ENCODE measurements at regions not wholly inside any gene's neighbourhood (a gene's known extent, or its start where the extent isn't known, plus 50 kb on each side); places are given as distances from the start of the nearest gene placed in this dataset.

DNA sequence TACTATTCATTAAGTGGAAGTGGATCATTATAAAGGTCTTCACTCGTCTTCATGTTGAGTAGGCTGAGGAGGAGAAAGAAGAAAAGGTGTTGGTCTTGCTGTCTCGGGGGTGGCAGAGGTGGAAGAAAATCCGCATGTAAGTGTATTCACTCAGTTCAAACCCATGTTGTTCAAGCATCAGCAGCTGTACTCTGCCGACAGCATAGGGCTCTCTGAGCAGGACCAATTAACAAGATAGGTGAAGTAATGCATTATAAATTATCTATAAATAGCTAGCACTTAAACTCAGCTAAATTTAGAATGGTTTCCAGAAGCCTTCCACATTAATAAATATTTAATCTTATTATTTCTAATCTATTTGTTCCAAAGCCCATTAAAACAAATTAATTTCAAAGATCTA, 116.8 kb downstream of the RGS2 start (continued):
- TF ChIP-seq, protein P1, sequence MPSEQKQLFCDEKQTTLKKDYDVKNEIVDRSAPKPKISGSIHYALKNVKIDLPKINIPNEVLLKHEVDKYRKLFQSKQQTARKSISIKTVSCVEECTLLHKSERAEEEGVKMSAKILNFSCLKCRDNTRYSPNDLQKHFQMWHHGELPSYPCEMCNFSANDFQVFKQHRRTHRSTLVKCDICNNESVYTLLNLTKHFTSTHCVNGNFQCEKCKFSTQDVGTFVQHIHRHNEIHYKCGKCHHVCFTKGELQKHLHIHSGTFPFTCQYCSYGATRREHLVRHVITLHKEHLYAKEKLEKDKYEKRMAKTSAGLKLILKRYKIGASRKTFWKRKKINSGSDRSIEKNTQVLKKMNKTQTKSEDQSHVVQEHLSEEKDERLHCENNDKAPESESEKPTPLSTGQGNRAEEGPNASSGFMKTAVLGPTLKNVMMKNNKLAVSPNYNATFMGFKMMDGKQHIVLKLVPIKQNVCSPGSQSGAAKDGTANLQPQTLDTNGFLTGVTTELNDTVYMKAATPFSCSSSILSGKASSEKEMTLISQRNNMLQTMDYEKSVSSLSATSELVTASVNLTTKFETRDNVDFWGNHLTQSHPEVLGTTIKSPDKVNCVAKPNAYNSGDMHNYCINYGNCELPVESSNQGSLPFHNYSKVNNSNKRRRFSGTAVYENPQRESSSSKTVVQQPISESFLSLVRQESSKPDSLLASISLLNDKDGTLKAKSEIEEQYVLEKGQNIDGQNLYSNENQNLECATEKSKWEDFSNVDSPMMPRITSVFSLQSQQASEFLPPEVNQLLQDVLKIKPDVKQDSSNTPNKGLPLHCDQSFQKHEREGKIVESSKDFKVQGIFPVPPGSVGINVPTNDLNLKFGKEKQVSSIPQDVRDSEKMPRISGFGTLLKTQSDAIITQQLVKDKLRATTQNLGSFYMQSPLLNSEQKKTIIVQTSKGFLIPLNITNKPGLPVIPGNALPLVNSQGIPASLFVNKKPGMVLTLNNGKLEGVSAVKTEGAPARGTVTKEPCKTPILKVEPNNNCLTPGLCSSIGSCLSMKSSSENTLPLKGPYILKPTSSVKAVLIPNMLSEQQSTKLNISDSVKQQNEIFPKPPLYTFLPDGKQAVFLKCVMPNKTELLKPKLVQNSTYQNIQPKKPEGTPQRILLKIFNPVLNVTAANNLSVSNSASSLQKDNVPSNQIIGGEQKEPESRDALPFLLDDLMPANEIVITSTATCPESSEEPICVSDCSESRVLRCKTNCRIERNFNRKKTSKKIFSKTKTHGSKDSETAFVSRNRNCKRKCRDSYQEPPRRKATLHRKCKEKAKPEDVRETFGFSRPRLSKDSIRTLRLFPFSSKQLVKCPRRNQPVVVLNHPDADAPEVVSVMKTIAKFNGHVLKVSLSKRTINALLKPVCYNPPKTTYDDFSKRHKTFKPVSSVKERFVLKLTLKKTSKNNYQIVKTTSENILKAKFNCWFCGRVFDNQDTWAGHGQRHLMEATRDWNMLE (tag by site-specific recombination; conservative IDR thresholded peaks at IDR 0.05; ENCODE audit: low read depth) = no peak

DNA sequence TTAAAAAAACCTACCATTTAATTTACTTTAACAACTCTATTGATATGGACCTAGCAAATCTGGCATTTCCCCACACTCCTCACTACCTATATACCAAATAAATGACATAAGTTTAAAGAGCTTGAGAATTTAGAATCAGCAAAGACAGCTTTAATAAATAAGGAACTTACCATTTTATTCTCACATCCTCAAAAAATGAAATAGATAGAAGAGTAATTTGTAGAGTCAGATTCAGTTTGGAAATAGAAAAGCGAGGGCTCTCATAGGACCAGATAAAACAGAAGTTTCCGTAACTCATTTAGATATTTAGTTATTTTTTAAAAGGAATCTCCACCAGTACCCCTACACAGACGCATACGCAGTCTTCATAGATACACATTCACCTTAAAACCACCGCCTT, 117.9 kb downstream of the RGS2 start:
- CTCF ChIA-PET = interaction anchor here (0.7 kb wide), 1 partner anchor 307 kb away, joined by 4 read pairs; no protein-coding TSS in a partner anchor
- TF ChIP-seq ZNF785 (tag by site-specific recombination; IDR thresholded peaks at IDR 0.05) = no peak
- no peak for TF ChIP-seq ZNF707 (tag by site-specific recombination; IDR thresholded peaks at IDR 0.05)
- no peak for TF ChIP-seq SALL2 (tag by site-specific recombination; IDR thresholded peaks at IDR 0.05; ENCODE audit: borderline replicate concordance)
- TF ChIP-seq ZNF266 (tag by site-specific recombination; IDR thresholded peaks at IDR 0.05; ENCODE audit: low read depth) = no peak
- TF ChIP-seq, protein P2, sequence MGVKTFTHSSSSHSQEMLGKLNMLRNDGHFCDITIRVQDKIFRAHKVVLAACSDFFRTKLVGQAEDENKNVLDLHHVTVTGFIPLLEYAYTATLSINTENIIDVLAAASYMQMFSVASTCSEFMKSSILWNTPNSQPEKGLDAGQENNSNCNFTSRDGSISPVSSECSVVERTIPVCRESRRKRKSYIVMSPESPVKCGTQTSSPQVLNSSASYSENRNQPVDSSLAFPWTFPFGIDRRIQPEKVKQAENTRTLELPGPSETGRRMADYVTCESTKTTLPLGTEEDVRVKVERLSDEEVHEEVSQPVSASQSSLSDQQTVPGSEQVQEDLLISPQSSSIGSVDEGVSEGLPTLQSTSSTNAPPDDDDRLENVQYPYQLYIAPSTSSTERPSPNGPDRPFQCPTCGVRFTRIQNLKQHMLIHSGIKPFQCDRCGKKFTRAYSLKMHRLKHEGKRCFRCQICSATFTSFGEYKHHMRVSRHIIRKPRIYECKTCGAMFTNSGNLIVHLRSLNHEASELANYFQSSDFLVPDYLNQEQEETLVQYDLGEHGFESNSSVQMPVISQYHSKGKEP (tag by site-specific recombination; IDR thresholded peaks at IDR 0.05) = no peak
- no peak for TF ChIP-seq ZNF223 (tag by site-specific recombination; IDR thresholded peaks at IDR 0.05)
- TF ChIP-seq WT1 (tag by site-specific recombination; IDR thresholded peaks at IDR 0.05) = no peak
- TF ChIP-seq, protein P3, sequence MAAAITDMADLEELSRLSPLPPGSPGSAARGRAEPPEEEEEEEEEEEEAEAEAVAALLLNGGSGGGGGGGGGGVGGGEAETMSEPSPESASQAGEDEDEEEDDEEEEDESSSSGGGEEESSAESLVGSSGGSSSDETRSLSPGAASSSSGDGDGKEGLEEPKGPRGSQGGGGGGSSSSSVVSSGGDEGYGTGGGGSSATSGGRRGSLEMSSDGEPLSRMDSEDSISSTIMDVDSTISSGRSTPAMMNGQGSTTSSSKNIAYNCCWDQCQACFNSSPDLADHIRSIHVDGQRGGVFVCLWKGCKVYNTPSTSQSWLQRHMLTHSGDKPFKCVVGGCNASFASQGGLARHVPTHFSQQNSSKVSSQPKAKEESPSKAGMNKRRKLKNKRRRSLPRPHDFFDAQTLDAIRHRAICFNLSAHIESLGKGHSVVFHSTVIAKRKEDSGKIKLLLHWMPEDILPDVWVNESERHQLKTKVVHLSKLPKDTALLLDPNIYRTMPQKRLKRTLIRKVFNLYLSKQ (tag by site-specific recombination; IDR thresholded peaks at IDR 0.05; ENCODE audit: borderline replicate concordance) = no peak
- no peak for TF ChIP-seq ZNF510 (tag by site-specific recombination; IDR thresholded peaks at IDR 0.05; ENCODE audit: insufficient replicate concordance)
- TF ChIP-seq ZNF521 (tag by site-specific recombination; IDR thresholded peaks at IDR 0.05) = no peak
- TF ChIP-seq ZNF311 (tag by site-specific recombination; IDR thresholded peaks at IDR 0.05; ENCODE audit: borderline replicate concordance) = no peak
- POLR2A ChIA-PET = no interaction called here
- Histone ChIP-seq H3K9me3 (ENCODE audit: control insufficient read depth, insufficient read depth, low read depth, low read length) (no peaks in the 10 kb centered on the region), H3K36me3 (ENCODE audit: control insufficient read depth in 2 of 2, insufficient read depth in 1 of 2, low read length in 2 of 2) (no peaks in the 10 kb centered on the region), H3K4me1 (ENCODE audit: control insufficient read depth, insufficient read depth, low read length) (no peaks in the 10 kb centered on the region), H3K4me3 (ENCODE audit: low read depth, low read length) (no peak overlapping the region), H3K27ac (ENCODE audit: extremely low read depth, low read depth, low read length) (no peak overlapping the region)

DNA sequence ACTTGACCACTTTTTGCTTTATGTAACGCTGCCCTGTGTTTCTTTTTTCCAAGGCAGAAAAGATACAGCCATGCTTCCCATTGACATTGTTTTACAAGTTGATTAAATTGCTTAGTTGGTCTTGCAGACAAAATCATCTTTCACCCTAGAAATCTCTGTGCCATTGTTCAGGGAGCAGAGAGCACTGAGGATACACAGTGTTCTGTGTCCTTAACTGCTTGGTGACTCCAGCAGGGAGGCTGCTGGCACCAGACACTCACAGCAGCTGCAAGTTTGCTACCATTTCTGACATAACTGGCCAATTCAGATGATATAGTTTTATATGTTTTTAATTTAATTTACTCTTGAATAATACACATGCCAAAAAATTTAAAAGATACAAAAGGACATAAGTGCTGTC, 118.7 kb downstream of the RGS2 start:
- POLR2A ChIA-PET = no interaction called here
- Histone ChIP-seq H3K4me3 (ENCODE audit: low read depth, low read length) (no peak overlapping the region), H3K4me1 (ENCODE audit: control insufficient read depth, insufficient read depth, low read length) (no peaks in the 10 kb centered on the region), H3K9me3 (ENCODE audit: control insufficient read depth, insufficient read depth, low read depth, low read length) (no peaks in the 10 kb centered on the region), H3K27ac (ENCODE audit: extremely low read depth, low read depth, low read length) (no peak overlapping the region), H3K36me3 (ENCODE audit: control insufficient read depth in 2 of 2, insufficient read depth in 1 of 2, low read length in 2 of 2) (no peaks in the 10 kb centered on the region)
- CTCF ChIA-PET = no interaction called here
- TF ChIP-seq ZFP41 (tag by site-specific recombination; IDR thresholded peaks at IDR 0.05; ENCODE audit: borderline replicate concordance) (no peak), ZNF560 (tag by site-specific recombination; IDR thresholded peaks at IDR 0.05; ENCODE audit: borderline replicate concordance) (no peak), MZF1 (tag by site-specific recombination; IDR thresholded peaks at IDR 0.05; ENCODE audit: borderline replicate concordance) (no peak), ZNF404 (tag by site-specific recombination; IDR thresholded peaks at IDR 0.05) (no peak), ZBTB48 (tag by site-specific recombination; IDR thresholded peaks at IDR 0.05) (no peak), ZNF555 (tag by site-specific recombination; conservative IDR thresholded peaks at IDR 0.05) (no peak), GLIS1 (tag by site-specific recombination; IDR thresholded peaks at IDR 0.05) (no peak)
- TF ChIP-seq, protein P4, sequence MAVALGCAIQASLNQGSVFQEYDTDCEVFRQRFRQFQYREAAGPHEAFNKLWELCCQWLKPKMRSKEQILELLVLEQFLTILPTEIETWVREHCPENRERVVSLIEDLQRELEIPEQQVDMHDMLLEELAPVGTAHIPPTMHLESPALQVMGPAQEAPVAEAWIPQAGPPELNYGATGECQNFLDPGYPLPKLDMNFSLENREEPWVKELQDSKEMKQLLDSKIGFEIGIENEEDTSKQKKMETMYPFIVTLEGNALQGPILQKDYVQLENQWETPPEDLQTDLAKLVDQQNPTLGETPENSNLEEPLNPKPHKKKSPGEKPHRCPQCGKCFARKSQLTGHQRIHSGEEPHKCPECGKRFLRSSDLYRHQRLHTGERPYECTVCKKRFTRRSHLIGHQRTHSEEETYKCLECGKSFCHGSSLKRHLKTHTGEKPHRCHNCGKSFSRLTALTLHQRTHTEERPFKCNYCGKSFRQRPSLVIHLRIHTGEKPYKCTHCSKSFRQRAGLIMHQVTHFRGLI (tag by site-specific recombination; IDR thresholded peaks at IDR 0.05) = no peak
- TF ChIP-seq, protein P5, sequence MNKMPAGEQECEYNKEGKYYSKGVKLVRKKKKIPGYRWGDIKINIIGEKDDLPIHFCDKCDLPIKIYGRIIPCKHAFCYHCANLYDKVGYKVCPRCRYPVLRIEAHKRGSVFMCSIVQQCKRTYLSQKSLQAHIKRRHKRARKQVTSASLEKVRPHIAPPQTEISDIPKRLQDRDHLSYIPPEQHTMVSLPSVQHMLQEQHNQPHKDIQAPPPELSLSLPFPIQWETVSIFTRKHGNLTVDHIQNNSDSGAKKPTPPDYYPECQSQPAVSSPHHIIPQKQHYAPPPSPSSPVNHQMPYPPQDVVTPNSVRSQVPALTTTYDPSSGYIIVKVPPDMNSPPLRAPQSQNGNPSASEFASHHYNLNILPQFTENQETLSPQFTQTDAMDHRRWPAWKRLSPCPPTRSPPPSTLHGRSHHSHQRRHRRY (tag by site-specific recombination; IDR thresholded peaks at IDR 0.05) = no peak
- TF ChIP-seq, protein P6, sequence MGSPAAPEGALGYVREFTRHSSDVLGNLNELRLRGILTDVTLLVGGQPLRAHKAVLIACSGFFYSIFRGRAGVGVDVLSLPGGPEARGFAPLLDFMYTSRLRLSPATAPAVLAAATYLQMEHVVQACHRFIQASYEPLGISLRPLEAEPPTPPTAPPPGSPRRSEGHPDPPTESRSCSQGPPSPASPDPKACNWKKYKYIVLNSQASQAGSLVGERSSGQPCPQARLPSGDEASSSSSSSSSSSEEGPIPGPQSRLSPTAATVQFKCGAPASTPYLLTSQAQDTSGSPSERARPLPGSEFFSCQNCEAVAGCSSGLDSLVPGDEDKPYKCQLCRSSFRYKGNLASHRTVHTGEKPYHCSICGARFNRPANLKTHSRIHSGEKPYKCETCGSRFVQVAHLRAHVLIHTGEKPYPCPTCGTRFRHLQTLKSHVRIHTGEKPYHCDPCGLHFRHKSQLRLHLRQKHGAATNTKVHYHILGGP (tag by site-specific recombination; IDR thresholded peaks at IDR 0.05) = no peak

Measured in HEK293 (cell line).